Caco-2 (cell line): ENCODE measurements at regions not wholly inside any gene's neighbourhood (a gene's known extent, or its start where the extent isn't known, plus 50 kb on each side); places are given as distances from the start of the nearest gene placed in this dataset.

Experiments
- BruUV-seq: library from RNA; stranded (reverse); fragments of 400-500 nt; replicated peaks from 2 replicates; lab custom pipeline; 2021; lab: Mats Ljungman, UMichigan
- CTCF ChIA-PET: fragments of 300-600 bp; sonication (Branson Sonifier 250); formaldehyde crosslinking; loops from one replicate; lab custom pipeline; 2022; ENCODE audit warnings: antibody characterized with exemption; lab: Charles Lee
- POLR2A ChIA-PET: fragments of 300-600 bp; sonication (Branson Sonifier 250); formaldehyde crosslinking; loops from one replicate; lab custom pipeline; 2022; ENCODE audit warnings: antibody characterized with exemption; lab: Charles Lee
- DNase-seq, 2 experiments: peaks; one replicate each; pipeline versions ENCODE4 v3.0.0 to v3.0.0-alpha.2; 2020 to 2022
- H3K27me3 ChIP-seq: replicated peaks from 2 replicates; pipeline ENCODE4 v1.6.0; 2011; ENCODE audit warnings: low read length; ENCODE audit not compliant: control insufficient read depth, insufficient read depth
- H3K36me3 ChIP-seq: 2 replicates; pipeline ENCODE4 v1.5.1; 2011; ENCODE audit warnings: low read length; ENCODE audit not compliant: control insufficient read depth, insufficient read depth
- H3K4me1 ChIP-seq: fragments of 250-450 bp; sonication (Bioruptor Pico); 2 replicates; pipeline ENCODE4 v1.5.1; 2020; ENCODE audit warnings: mild to moderate bottlenecking
- H3K4me3 ChIP-seq: 2 replicates; pipeline ENCODE4 v1.5.1; 2011; ENCODE audit warnings: low read depth, mild to moderate bottlenecking, control low read depth, low read length
- H3K9me3 ChIP-seq: fragments of 250-450 bp; sonication (Bioruptor Pico); 2 replicates; pipeline ENCODE4 v1.5.1; 2020; ENCODE audit warnings: mild to moderate bottlenecking, moderate library complexity
- H3K27ac Mint-ChIP-seq: one replicate; pipeline ENCODE4 v1.8.0; 2022; ENCODE audit warnings: mixed read lengths; ENCODE audit not compliant: unreplicated experiment
- H3K27me3 Mint-ChIP-seq: one replicate; pipeline ENCODE4 v1.8.0; 2022; ENCODE audit warnings: mixed read lengths; ENCODE audit not compliant: insufficient read depth, unreplicated experiment
- H3K36me3 Mint-ChIP-seq: one replicate; pipeline ENCODE4 v1.8.0; 2022; ENCODE audit warnings: mild to moderate bottlenecking, mixed read lengths; ENCODE audit not compliant: insufficient read depth, unreplicated experiment
- H3K4me1 Mint-ChIP-seq: one replicate; pipeline ENCODE4 v1.8.0; 2022; ENCODE audit warnings: low read depth, mixed read lengths; ENCODE audit not compliant: unreplicated experiment
- H3K4me3 Mint-ChIP-seq: one replicate; pipeline ENCODE4 v1.8.0; 2022; ENCODE audit warnings: mild to moderate bottlenecking, moderate library complexity, mixed read lengths; ENCODE audit not compliant: unreplicated experiment
- H3K9me3 Mint-ChIP-seq: one replicate; pipeline ENCODE4 v1.8.0; 2022; ENCODE audit warnings: mixed read lengths; ENCODE audit not compliant: unreplicated experiment
- CTCF ChIP-seq, 2 experiments: fragments of 200-600 bp in 1 of 2; IDR thresholded peaks; 1 replicate in 1 of 2; 2 replicates in 1 of 2; pipeline versions ENCODE4 v1.5.1 to v1.8.0; 2011 to 2022; ENCODE audit warnings: antibody characterized with exemption in 1 of 2, control low read depth in 1 of 2, inconsistent platforms in 1 of 2, low read depth in 1 of 2, low read length in 1 of 2, mild to moderate bottlenecking in 1 of 2, moderate library complexity in 1 of 2; ENCODE audit not compliant: insufficient read depth in 1 of 2, severe bottlenecking in 1 of 2, unreplicated experiment in 1 of 2
- intact Hi-C: fragments of 100-400 bp; cut with micrococcal nuclease; formaldehyde crosslinking; loops from one replicate; pipeline ENCODE4 v1.10.0; 2022; ENCODE audit not compliant: unreplicated experiment

- Mint-ChIP-seq H3K27ac (no peak overlapping the region), H3K4me1 (no peaks in the 10 kb centered on the region), H3K27me3 (no peaks in the 10 kb centered on the region), H3K36me3 (no peaks in the 10 kb centered on the region), H3K4me3 (no peak overlapping the region), H3K9me3 (no peaks in the 10 kb centered on the region)
- no peak for TF ChIP-seq CTCF (IDR thresholded peaks at IDR 0.05; ENCODE audit: insufficient read depth in 1 of 2, low read depth in 1 of 2, low read length in 1 of 2, severe bottlenecking in 1 of 2, unreplicated experiment in 1 of 2)
- Histone ChIP-seq H3K4me3 (no peak overlapping the region), H3K9me3 (no peaks in the 10 kb centered on the region), H3K36me3 (no peaks in the 10 kb centered on the region), H3K27me3 (no peaks in the 10 kb centered on the region), H3K4me1 (no peaks in the 10 kb centered on the region)
- intact Hi-C loops: no loop called here
- ChIA-PET CTCF (no interaction called here), POLR2A (no interaction called here)
- BruUV-seq: no TSS peak
- DNase-seq: no peak
Measured at GRCh38 chrX:143455046-143455445, 62.2 kb downstream of the SPANXN3 start.

- Histone ChIP-seq H3K4me1 (no peaks in the 10 kb centered on the region), H3K4me3 (no peak overlapping the region), H3K36me3 (no peaks in the 10 kb centered on the region), H3K9me3 (no peaks in the 10 kb centered on the region), H3K27me3 (no peaks in the 10 kb centered on the region)
- H3K27me3 Mint-ChIP-seq: no peaks in the 10 kb centered on the region
- no peak overlapping the region for H3K27ac Mint-ChIP-seq
- POLR2A ChIA-PET: no interaction called here
- TF ChIP-seq CTCF (IDR thresholded peaks at IDR 0.05; ENCODE audit: insufficient read depth in 1 of 2, low read depth in 1 of 2, low read length in 1 of 2, severe bottlenecking in 1 of 2, unreplicated experiment in 1 of 2): peak; percentile 3 to 31
- peak in 1 of 2 experiments; percentile 0 for DNase-seq
- CTCF ChIA-PET: no interaction called here
- no TSS peak for BruUV-seq
- no peaks in the 10 kb centered on the region for H3K36me3 Mint-ChIP-seq
- H3K4me1 Mint-ChIP-seq: no peaks in the 10 kb centered on the region
- peaks cover 7% of the 10 kb centered on the region for H3K9me3 Mint-ChIP-seq
- H3K4me3 Mint-ChIP-seq: no peak overlapping the region
- intact Hi-C loops: no loop called here
Measured at GRCh38 chrX:143437439-143437838, 79.8 kb downstream of the SPANXN3 start.

- no peak for TF ChIP-seq CTCF (IDR thresholded peaks at IDR 0.05; ENCODE audit: insufficient read depth in 1 of 2, low read depth in 1 of 2, low read length in 1 of 2, severe bottlenecking in 1 of 2, unreplicated experiment in 1 of 2)
- no peak for DNase-seq
- no peak overlapping the region for H3K27ac Mint-ChIP-seq
- H3K36me3 ChIP-seq: no peaks in the 10 kb centered on the region
- intact Hi-C loops: no loop called here
- no peaks in the 10 kb centered on the region for H3K4me1 ChIP-seq
- no peaks in the 10 kb centered on the region for H3K4me1 Mint-ChIP-seq
- ChIA-PET POLR2A (no interaction called here), CTCF (no interaction called here)
- H3K9me3 Mint-ChIP-seq: no peaks in the 10 kb centered on the region
- H3K27me3 Mint-ChIP-seq: no peaks in the 10 kb centered on the region
- no peak overlapping the region for H3K4me3 ChIP-seq
- no peaks in the 10 kb centered on the region for H3K9me3 ChIP-seq
- no TSS peak for BruUV-seq
- H3K36me3 Mint-ChIP-seq: no peaks in the 10 kb centered on the region
- H3K27me3 ChIP-seq: no peaks in the 10 kb centered on the region
- H3K4me3 Mint-ChIP-seq: no peak overlapping the region
Measured at GRCh38 chrX:143435916-143436315, 81.4 kb downstream of the SPANXN3 start.
